ENCODE measurements at regions not wholly inside any gene's neighbourhood (a gene's known extent, or its start where the extent isn't known, plus 50 kb on each side); places are given as distances from the start of the nearest gene placed in this dataset.
"Not testable (repeated sequence)": the region's sequence is repeated elsewhere in the genome, so short reads cannot be mapped to it uniquely, and the experiment has no call there.

- no peak for DNase-seq
Measured at GRCh38 chr2:142561656-142562055, 315.8 kb upstream of the KYNU start.

- DNase-seq, result no peak
Measured at GRCh38 chr2:142557391-142557790, 320.1 kb upstream of the KYNU start.

- not testable (repeated sequence) for DNase-seq
Measured at GRCh38 chr2:142545999-142546398, 331.5 kb upstream of the KYNU start.

GRCh38 chr2:142545036-142545435, 332.4 kb upstream of the KYNU start:
- DNase-seq, result no peak

- no peak for DNase-seq
Measured at GRCh38 chr2:142544173-142544572, 333.3 kb upstream of the KYNU start.

- no peak for DNase-seq
Measured at GRCh38 chr2:142542431-142542910, 335.0 kb upstream of the KYNU start.

GRCh38 chr2:142536966-142537365, 340.5 kb upstream of the KYNU start:
- DNase-seq, result no peak

- DNase-seq, result no peak
Measured at GRCh38 chr2:142536492-142536891, 341.0 kb upstream of the KYNU start.

- DNase-seq, result no peak
Measured at GRCh38 chr2:142535311-142535710, 342.2 kb upstream of the KYNU start.

GRCh38 chr2:142533177-142533576, 344.3 kb upstream of the KYNU start:
- DNase-seq, result no peak

- DNase-seq, result no peak
Measured at GRCh38 chr2:142531377-142531776, 346.1 kb upstream of the KYNU start.

GRCh38 chr2:142525720-142526119, 351.7 kb upstream of the KYNU start:
- DNase-seq, result no peak

GRCh38 chr2:142521492-142521891, 356.0 kb upstream of the KYNU start:
- DNase-seq, result no peak

GRCh38 chr2:142515493-142515892, 362.0 kb upstream of the KYNU start:
- no peak for DNase-seq

- no peak for DNase-seq
Measured at GRCh38 chr2:142509401-142509800, 368.1 kb upstream of the KYNU start.

- DNase-seq, result no peak
Measured at GRCh38 chr2:142504754-142505153, 372.7 kb upstream of the KYNU start.

- DNase-seq, result no peak
Measured at GRCh38 chr2:142502402-142502801, 371.6 kb upstream of the LRP1B start.

GRCh38 chr2:142495141-142495540, 364.3 kb upstream of the LRP1B start:
- DNase-seq, result no peak

GRCh38 chr2:142489631-142490030, 358.8 kb upstream of the LRP1B start:
- DNase-seq, result not testable (repeated sequence)

- DNase-seq, result no peak
Measured at GRCh38 chr2:142484111-142484510, 353.3 kb upstream of the LRP1B start.

GRCh38 chr2:142483653-142484052, 352.8 kb upstream of the LRP1B start:
- no peak for DNase-seq

- DNase-seq, result no peak
Measured at GRCh38 chr2:142478206-142478605, 347.4 kb upstream of the LRP1B start.

- no peak for DNase-seq
Measured at GRCh38 chr2:142472382-142472781, 341.6 kb upstream of the LRP1B start.

GRCh38 chr2:142467321-142467720, 336.5 kb upstream of the LRP1B start:
- no peak for DNase-seq

- DNase-seq, result no peak
Measured at GRCh38 chr2:142463047-142463446, 332.2 kb upstream of the LRP1B start.

GRCh38 chr2:142462306-142462705, 331.5 kb upstream of the LRP1B start:
- DNase-seq, result no peak
